ENCODE measurements at regions not wholly inside any gene's neighbourhood (a gene's known extent, or its start where the extent isn't known, plus 50 kb on each side); places are given as distances from the start of the nearest gene placed in this dataset.
"Not testable (repeated sequence)": the region's sequence is repeated elsewhere in the genome, so short reads cannot be mapped to it uniquely, and the experiment has no call there.

- no peak overlapping the region for H3K4me3 ChIP-seq (ENCODE audit: low read depth, low read length)
- H3K9me3 ChIP-seq = no peaks in the 10 kb centered on the region
- no peak for TF ChIP-seq CTCF (IDR thresholded peaks at IDR 0.05; ENCODE audit: low read depth, low read length)
- H3K27me3 ChIP-seq = no peaks in the 10 kb centered on the region
- H3K36me3 ChIP-seq = no peaks in the 10 kb centered on the region
- no peaks in the 10 kb centered on the region for H3K4me1 ChIP-seq
- DNase-seq = no peak
Observed at GRCh38 chr7:66442385-66442784, 186.3 kb upstream of the KCTD7 start.

GRCh38 chr7:66443946-66444345 lies 184.7 kb upstream of the KCTD7 start:
- no peak for TF ChIP-seq CTCF (IDR thresholded peaks at IDR 0.05; ENCODE audit: low read depth, low read length)
- H3K4me1 ChIP-seq = no peaks in the 10 kb centered on the region
- DNase-seq = no peak

GRCh38 chr7:66447007-66447406 lies 181.7 kb upstream of the KCTD7 start:
- not testable (repeated sequence) for H3K36me3 ChIP-seq; H3K4me3 ChIP-seq (ENCODE audit: low read depth, low read length); H3K9me3 ChIP-seq; H3K4me1 ChIP-seq; DNase-seq; H3K27me3 ChIP-seq

More at GRCh38 chr7:66443946-66444345, 184.7 kb upstream of the KCTD7 start:
- H3K4me3 ChIP-seq (ENCODE audit: low read depth, low read length) = no peak overlapping the region
- no peaks in the 10 kb centered on the region for H3K9me3 ChIP-seq
- H3K36me3 ChIP-seq = no peaks in the 10 kb centered on the region
- H3K27me3 ChIP-seq = no peaks in the 10 kb centered on the region

- H3K27me3 ChIP-seq; DNase-seq; H3K9me3 ChIP-seq; H3K36me3 ChIP-seq; H3K4me1 ChIP-seq; H3K4me3 ChIP-seq (ENCODE audit: low read depth, low read length): not testable (repeated sequence)
Observed at GRCh38 chr7:66450814-66451213, 177.9 kb upstream of the KCTD7 start.

GRCh38 chr7:66451713-66452112 lies 177.0 kb upstream of the KCTD7 start:
- not testable (repeated sequence) for H3K27me3 ChIP-seq

GRCh38 chr7:66452165-66452564 lies 176.5 kb upstream of the KCTD7 start:
- no peaks in the 10 kb centered on the region for H3K9me3 ChIP-seq
- no peak overlapping the region for H3K4me3 ChIP-seq (ENCODE audit: low read depth, low read length)
- DNase-seq = no peak
- no peaks in the 10 kb centered on the region for H3K27me3 ChIP-seq
- no peaks in the 10 kb centered on the region for H3K4me1 ChIP-seq
- no peaks in the 10 kb centered on the region for H3K36me3 ChIP-seq
- TF ChIP-seq CTCF (IDR thresholded peaks at IDR 0.05; ENCODE audit: low read depth, low read length) = no peak

More at GRCh38 chr7:66451713-66452112, 177.0 kb upstream of the KCTD7 start:
- not testable (repeated sequence) for H3K9me3 ChIP-seq; H3K4me1 ChIP-seq; H3K36me3 ChIP-seq; DNase-seq; H3K4me3 ChIP-seq (ENCODE audit: low read depth, low read length)

GRCh38 chr7:66453340-66453739 lies 175.3 kb upstream of the KCTD7 start:
- DNase-seq = no peak
- H3K27me3 ChIP-seq = no peaks in the 10 kb centered on the region
- no peak overlapping the region for H3K4me3 ChIP-seq (ENCODE audit: low read depth, low read length)
- H3K4me1 ChIP-seq = no peaks in the 10 kb centered on the region
- TF ChIP-seq CTCF (IDR thresholded peaks at IDR 0.05; ENCODE audit: low read depth, low read length) = no peak
- H3K36me3 ChIP-seq = no peaks in the 10 kb centered on the region
- H3K9me3 ChIP-seq = no peaks in the 10 kb centered on the region

GRCh38 chr7:66454600-66455225 lies 174.0 kb upstream of the KCTD7 start:
- no peak for DNase-seq
- H3K4me3 ChIP-seq (ENCODE audit: low read depth, low read length) = no peak overlapping the region
- no peaks in the 10 kb centered on the region for H3K36me3 ChIP-seq
- H3K27me3 ChIP-seq = no peaks in the 10 kb centered on the region
- no peaks in the 10 kb centered on the region for H3K9me3 ChIP-seq
- TF ChIP-seq CTCF (IDR thresholded peaks at IDR 0.05; ENCODE audit: low read depth, low read length) = no peak
- H3K4me1 ChIP-seq = no peaks in the 10 kb centered on the region

GRCh38 chr7:66455432-66455831 lies 173.2 kb upstream of the KCTD7 start:
- H3K27me3 ChIP-seq; H3K36me3 ChIP-seq; H3K4me3 ChIP-seq (ENCODE audit: low read depth, low read length); DNase-seq; H3K9me3 ChIP-seq; H3K4me1 ChIP-seq: not testable (repeated sequence)

GRCh38 chr7:66456431-66456830 lies 172.2 kb upstream of the KCTD7 start:
- not testable (repeated sequence) for H3K27me3 ChIP-seq; H3K4me1 ChIP-seq; H3K36me3 ChIP-seq; DNase-seq; H3K9me3 ChIP-seq; H3K4me3 ChIP-seq (ENCODE audit: low read depth, low read length)

- DNase-seq; H3K27me3 ChIP-seq; H3K4me3 ChIP-seq (ENCODE audit: low read depth, low read length); H3K36me3 ChIP-seq; H3K9me3 ChIP-seq; H3K4me1 ChIP-seq: not testable (repeated sequence)
Observed at GRCh38 chr7:66458991-66459390, 169.7 kb upstream of the KCTD7 start.
